Cardiac septum (tissue), 1 donor: ENCODE measurements at regions not wholly inside any gene's neighbourhood (a gene's known extent, or its start where the extent isn't known, plus 50 kb on each side); places are given as distances from the start of the nearest gene placed in this dataset.

Source experiments
- DNase-seq: peaks from one replicate; pipeline ENCODE4 v3.0.0-alpha.2; 2020; ENCODE audit warnings: low spot score
- intact Hi-C: fragments of 100-400 bp; cut with DNase I; formaldehyde crosslinking; loops from one replicate; pipeline ENCODE4 v1.14.0; 2022
- donor health status: DM: no; HTN: no; CAD: no.

DNA sequence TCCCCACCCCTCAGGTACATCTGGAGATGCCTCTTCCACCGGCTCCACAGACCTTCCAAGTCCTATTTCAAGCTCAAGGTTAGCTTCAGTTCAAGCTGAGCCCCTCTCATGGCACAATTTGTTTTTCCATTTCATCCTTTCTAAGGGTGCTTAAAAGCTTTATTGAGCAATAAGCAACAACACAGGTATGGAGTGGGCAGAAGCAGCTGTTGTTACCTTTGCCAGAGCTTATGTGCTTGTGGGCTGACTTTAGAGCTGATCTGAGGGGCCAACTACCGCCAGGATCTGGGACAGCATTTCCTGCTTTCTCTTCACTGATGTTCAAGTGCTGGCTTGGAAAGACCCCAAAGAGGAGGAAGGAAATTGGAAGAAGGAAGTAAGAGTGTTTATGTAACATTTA lies 140.0 kb upstream of the KLHL25 start:
- intact Hi-C loops = no loop called here
- no peak for DNase-seq

DNA sequence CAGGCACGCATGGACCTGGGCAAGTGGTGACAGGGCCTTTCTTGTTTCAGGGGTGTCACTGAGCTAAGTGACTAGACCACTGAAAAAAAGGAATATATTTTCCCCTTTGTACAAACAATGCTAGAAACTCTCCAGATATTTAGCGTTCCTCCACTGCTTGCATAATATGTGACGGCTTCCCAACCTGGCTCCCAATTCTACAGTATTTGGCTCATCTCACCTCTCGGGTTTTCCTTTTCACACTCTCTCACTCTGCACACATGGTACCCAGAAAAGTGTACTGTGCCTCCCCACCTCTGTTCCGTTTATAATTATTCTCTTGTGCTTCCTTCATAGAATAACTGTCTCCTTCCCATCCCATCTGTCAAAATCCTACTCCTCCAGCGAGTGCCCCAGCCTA lies 140.5 kb upstream of the KLHL25 start:
- intact Hi-C loops = no loop called here
- no peak for DNase-seq

DNA sequence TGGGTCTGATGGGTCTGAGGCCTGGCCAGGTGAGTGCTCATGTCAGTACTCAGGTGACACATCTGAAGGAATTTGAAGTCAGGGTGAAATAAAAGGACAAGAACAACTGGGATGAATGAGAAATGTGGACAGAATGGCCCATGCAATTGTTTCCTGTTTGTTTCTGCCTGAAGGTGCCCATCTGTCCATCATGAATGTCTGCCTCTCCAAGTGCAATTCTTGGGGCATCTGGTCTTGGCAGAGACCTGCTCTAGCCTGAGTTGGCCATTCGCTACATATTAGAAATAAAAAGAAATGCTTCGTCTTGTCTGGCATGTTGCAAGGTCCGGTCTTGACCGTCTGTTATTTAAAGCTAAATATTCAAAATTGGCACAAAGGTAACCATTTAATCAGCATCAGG lies 142.0 kb upstream of the AGBL1 start:
- no peak for DNase-seq
- intact Hi-C loops = no loop called here

DNA sequence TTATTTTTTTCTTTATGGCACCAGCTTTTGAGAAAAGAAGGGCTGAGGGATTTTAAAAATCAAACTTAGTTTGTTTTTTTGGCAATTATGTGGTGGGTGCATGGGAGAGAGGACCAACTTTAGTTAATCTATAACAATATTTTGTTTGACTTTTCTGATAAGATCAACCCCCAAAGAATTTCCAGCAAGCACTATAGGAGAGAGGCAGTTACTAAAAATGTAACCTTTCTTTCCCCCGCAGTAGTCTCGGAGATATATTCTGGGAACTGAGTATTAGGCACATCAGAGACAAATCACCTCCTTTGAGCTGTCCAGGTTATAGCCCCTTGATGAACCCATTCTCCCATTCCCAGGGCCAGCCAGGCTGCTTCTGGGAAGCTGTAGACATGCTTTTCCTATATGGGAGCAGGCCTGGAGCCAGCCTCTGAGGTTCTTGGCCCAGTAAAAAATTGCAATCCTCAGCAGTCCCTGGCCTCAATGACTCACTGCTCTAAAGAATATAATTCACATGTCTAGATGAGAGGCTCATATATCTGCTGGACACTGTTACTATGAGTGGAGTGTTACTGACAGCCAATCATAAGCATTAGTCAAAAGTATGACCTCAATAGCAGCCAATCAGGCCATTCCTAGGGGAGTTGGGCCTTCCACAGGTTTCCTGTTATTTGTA lies 138.3 kb upstream of the AGBL1 start:
- intact Hi-C loops = no loop called here
- DNase-seq = no peak

DNA sequence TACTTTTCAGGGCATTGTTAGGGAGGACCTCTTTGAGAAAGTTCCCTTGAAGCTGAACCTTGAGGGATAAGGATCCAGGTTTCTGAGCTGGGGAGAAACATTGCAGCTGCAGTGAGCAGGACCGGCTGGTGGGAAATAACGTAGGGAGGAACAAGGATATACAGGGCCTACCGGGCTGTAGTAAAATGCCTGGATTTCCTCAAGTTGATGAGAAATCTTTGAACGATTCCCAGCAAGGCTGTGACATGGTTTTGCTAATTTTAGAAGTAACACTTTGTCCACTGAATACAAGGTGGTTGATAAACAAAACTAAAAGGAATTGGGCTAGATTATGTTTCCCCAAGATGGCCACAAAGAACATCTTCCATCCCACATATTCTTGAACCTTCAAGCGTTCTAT lies 137.0 kb upstream of the AGBL1 start:
- intact Hi-C loops = no loop called here
- DNase-seq = no peak

DNA sequence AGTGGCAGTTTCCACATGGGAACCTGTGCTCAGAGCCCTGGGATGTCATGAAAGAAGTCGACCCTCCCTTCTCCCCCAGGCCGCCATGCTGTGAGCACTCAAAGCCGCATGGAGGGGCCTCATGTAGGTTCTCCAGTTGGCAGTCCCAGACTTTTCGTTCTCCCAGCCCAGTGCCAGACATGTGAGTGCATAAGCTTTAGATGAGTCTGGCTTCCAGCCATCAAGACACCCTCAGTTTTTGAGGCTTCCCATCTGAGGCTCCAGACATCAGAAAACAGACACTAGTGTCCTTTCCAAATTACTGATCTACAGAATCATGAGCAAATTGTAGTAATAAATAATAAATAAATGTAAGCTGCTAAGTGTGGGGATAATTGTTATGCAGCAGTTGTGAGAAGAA lies 136.5 kb upstream of the AGBL1 start:
- intact Hi-C loops = no loop called here
- no peak for DNase-seq

DNA sequence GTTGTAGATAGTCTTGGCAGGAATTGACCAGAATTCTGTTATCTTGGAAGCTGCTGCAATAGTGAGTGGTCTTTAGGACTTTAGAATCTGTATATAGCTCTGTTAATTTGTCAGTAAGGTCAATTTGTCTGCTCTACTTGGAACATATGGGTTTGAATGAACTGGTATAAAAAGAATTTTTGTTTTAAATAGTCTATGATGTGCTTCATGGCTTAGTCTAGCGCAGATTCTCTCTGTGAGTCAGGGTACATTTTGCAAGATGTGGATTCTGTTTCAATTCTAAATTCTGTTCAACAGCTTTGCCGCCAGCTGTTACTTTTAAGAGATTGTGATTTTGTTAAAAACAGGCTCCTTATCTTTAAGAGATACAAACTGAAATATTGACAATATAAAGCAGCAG lies 135.9 kb upstream of the AGBL1 start:
- intact Hi-C loops = no loop called here
- DNase-seq = no peak

DNA sequence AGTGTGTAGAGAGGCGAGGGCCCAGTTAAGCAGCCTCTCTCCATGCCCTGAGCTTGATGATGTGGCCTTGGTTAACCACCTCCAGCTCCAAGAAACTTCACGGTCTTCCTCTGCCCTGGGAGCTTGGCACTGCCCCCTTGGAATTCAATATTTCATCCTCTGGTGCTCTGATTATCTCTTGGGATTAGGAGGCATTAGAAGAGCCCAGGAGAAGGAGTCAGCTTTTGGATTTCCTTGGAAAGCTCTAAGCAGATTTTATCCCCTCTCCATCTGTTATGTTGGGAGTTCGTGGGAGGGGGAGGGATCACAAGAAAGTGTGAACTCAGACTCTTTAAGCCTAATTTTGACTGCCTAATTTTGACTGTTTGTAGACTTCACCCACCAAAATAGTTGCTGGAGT lies 132.7 kb upstream of the AGBL1 start:
- no peak for DNase-seq
- intact Hi-C loops = no loop called here

DNA sequence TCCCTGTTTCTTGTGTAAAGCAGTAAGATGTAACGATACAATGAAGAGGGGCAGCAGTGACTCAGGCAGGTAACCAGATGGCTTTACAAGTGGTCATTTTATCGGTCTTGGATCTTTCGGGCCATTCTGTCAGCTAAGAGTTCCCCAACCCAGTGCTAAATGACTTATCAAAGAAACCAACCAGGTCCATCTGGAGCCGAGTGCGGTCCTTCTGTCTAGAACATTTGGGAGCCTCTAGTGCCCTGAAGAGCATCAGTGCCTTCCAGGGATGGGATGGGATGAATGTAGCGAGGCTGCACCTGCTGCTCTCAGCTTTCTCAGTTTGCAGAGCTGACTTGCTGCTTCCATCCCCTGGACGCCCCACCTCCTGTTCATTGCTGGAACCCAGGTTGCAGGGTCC lies 131.7 kb upstream of the AGBL1 start:
- intact Hi-C loops = no loop called here
- no peak for DNase-seq

DNA sequence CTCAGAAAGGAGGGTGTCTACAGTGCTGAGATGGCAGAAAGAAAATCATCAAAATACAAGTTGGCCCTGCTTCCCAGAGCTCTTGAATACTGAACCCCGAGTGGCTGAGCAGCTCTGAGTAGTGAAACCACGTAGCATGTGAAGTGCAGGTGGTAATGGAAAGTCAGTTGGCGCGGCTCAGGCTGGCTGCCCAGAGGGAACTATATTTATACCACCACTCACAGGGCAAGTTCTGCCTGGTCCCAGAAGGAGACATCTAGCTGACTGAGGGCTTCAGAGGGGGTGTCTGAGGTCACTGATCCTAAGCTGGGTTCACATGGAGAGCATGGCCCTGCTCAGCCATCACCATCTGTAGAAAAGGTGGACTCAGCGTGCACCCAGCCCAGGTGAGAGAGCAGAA lies 129.6 kb upstream of the AGBL1 start:
- intact Hi-C loops = no loop called here
- peak; percentile 76 for DNase-seq

DNA sequence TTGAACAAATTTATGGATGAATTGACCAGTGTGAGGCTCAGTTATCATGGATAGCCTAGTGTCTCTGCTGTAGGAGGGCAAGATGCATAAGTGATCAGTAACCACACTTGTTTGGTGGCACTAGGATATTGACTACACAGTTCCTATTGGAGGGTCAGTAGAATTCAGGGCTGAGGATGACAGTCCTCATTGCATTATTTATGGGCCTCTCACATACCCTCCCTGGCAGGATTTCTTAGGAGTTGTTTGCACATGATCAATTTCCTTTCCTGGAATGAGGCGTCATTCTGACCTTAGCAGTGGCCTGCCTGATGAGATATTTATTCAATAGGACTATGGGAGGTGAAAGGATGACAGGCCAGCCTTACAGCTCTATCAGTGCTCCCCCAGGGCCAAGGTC lies 125.1 kb upstream of the AGBL1 start:
- intact Hi-C loops = no loop called here
- DNase-seq = no peak

DNA sequence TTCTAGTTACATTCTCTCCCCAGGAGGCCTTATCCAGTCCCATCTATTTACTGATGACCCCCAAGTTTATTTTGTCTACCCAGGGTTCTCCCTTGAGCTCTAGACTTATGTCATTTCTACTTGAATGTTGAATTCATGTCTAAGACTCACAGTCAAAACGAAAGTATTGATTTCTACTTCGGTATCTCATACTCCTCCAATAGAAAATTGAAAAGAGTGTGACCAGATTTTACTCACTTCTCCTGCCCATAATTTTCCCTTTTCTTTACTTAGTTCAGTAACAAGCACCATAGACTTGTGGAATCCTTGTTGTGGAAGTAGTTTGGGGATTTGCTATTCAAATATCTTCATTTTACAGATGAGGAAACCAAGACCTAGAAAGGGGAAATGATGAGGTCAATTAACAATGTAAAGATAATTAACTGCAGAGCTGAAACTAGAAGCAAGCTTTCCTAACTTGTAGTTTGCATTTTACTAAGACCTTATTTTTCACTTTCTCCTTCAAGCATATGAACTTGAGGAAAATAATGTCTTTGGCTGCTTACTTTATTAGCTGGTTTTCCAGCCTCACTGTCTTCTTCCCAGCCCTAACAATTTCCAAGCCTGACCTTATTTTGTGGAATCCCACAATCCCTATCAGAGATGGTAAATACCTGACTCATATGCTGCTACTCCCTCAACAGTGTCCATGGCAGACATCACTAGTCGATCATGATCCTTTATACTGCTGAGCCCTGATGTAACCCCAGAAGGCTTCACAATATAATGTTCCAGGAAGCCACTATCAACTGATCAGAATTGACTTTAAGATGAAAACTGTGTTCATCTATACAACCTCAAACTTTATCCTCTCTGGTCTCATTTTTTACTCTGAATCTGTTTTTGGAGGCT lies 123.9 kb upstream of the AGBL1 start:
- DNase-seq = no peak
- intact Hi-C loops = no loop called here

DNA sequence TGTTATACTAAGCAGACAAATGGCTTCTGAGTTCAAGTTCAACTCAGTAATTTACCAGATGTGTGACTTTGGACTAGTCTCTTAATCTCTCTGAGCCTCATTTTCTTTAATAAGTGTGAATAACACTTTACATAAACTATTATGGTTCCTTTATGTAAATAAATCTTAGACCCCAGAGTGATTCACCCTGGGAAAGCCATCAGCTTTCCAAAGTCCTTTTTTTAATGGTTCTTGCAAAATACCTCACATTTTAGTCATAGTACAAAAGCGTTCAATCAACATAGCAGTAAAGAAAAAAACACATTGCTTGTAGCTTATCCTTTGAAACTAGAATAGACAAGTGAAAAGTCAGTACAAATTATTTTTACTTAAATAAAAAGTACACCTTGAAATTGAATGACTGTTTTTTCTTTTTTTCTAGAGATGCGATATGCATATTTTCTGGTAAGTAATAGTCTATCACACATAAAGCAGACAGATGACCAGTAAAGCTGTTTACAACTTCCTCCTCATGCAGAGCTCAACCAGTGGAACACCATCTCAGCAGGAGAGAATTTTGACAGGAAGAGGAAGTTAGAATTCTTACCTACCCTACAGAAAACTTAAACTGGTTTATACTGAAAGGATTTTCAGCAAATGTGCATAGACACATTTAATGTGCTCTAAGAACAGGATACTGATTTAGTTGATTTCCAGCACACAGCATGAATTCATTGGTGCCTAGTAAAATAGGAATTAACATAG lies 123.0 kb upstream of the AGBL1 start:
- intact Hi-C loops = no loop called here
- no peak for DNase-seq

DNA sequence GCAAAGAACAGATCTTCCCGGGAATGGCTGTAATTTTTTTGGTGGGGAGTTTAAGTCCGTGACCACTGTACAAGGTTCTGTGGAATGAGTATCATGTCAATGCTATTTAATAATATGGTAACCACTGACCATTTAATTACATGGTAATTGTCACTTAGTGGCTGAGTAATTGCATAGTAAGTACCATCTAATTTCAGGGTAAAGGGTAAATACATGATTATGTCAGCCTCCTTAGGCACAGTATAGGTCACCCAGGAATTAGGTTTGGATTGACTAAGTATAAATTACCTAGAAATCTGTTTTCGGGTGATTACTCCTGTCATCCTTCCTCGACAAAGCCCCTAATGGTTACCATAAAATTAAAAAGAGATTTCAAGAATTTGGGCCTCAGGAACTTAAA lies 120.1 kb upstream of the AGBL1 start:
- DNase-seq = no peak
- intact Hi-C loops = no loop called here

DNA sequence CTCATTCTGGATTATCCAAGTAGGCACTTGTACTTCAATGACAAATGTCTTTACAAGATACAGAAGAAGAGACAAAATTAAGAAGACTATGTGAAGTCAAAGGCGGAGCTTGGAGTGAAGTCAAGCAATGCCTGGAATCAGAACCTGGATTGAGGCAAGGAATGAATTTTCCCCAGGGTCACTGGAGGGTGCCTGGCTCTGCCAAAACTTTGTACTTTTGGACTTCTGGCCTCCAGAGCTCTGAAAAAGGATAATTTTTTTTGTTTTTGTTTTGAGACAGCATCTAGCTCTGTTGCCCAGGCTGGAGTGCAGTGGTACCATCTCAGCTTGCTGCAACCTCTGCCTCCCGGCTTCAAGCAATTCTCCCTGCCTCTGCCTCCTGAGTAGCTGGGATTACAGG lies 119.3 kb upstream of the AGBL1 start:
- DNase-seq = no peak
- intact Hi-C loops = no loop called here

DNA sequence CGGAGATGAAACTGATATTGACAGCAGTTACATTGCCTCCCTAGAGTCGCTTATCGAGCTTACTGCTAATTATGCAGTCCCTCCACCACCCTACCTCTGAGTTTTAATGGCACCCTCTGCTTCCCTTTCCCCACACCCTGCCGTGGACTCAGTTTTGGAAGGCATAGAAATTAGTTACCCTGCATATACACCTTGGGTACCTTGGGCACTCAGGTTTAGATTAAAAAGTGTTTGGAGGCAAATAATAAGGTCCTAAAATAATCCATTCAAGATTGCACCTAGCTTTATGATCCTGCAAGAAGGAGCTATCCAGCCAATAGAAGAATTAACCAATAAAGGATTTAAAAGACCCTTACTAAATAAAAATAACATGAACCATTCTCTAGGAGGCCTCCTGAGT lies 117.8 kb upstream of the AGBL1 start:
- intact Hi-C loops = no loop called here
- DNase-seq = no peak

DNA sequence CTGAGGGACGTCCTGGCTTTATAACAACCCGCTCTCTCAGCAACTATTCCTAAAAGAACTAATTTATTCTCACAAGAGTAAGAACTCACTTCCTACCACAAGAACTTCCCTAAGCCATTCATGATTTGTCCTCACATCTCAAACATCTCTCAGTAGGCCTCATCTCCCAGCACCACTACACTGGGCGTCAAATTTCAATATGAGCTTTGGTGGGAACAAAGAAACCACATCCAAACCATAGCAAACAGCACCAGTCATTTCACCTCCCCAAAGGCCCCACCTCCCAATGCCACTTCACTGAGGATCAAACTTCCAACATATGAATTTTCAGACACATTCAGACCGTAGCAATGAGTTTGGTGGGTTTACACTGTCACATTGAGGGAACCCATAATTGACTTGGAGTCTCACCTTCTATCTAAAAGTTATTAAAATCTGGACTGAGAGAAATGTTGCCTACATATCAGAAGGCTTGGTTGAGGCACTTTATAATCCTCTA lies 116.4 kb upstream of the AGBL1 start:
- intact Hi-C loops = no loop called here
- DNase-seq = no peak

DNA sequence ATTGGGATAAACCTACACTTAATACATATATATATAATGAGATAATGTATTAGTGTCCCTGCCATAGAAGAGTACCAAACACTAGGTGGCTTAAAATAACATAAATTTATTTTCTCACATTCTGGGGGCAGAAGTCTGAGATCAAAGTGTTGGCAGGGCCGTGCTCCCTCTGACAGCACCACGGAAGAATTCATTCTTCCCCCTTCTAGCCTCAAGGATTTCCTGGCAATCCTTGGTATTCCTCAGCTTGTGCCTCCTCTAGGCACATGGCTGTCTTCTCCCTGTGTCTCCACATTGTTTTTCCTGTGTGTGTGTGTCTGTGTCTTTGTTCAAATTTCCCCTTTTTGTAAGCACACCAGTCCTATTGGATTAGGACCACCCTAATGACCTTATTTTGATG lies 115.2 kb upstream of the AGBL1 start:
- intact Hi-C loops = no loop called here
- no peak for DNase-seq

DNA sequence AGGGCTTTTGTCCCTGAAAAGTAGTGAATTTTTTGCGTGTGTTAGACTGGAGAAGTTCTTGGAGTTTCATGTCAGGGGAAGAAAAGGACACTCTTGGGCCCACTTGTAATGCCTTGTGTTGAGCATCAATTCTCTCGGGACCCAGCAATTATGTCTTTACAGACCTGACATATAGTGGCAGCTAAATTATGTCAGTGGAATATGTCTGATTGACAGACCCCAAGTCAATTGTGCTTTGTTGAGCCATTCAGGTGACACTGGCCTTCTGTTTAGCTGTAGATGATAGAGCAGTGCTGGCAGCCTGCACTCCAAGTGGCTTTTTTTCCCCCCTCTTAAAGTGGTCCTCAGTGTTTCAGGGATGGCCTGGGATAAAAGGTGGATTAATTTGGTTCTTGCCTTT lies 112.1 kb upstream of the AGBL1 start:
- no peak for DNase-seq
- intact Hi-C loops = no loop called here

DNA sequence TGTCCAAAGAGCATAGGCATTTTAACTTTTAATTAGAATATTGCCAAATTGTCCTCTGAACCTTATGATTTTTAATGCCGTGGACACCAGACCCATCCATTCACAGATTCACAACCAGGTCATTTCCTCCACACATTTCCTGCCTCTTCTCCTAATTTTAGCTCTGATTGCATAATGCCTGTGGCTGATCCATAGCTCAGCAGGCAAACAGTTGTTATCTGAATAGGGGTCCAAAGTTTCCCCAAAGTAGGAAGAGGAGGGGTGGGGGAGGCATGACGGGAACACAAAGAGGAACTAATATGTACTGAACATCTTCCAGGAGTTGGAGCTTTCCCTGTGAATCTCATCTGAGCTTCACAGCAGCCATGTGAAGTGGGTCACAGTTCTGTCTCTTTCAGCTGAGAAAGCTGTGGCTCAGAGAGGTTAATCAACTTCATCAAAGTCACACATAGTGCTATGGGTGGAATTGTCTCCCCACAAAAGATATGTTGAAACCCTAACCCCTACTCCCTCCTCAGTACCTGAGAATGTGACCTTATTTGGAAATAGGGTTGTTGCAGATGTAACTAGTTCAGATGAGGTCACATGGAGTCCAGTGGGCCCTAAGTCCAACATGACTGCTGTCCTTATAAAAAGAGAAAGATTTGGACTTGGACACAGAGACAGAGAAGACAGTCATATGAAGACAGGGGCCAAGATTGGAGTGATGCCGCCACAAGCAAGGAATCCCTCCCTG lies 106.7 kb upstream of the AGBL1 start:
- intact Hi-C loops = no loop called here

More for the DNA sequence above, 106.7 kb upstream of the AGBL1 start:
- DNase-seq = no peak
